ENCODE measurements at regions not wholly inside any gene's neighbourhood (a gene's known extent, or its start where the extent isn't known, plus 50 kb on each side); places are given as distances from the start of the nearest gene placed in this dataset.

- no peaks in the 10 kb centered on the region for H3K4me1 Mint-ChIP-seq
- TF ChIP-seq SP1 (CRISPR knock-in tag; conservative IDR thresholded peaks at IDR 0.05): no peak
- TF ChIP-seq TEAD4 (CRISPR knock-in tag; IDR thresholded peaks at IDR 0.05): no peak
- no peak for ATAC-seq
- H3K9me3 Mint-ChIP-seq: no peaks in the 10 kb centered on the region
- H3K27ac Mint-ChIP-seq: no peak overlapping the region
- no peak overlapping the region for H3K4me3 Mint-ChIP-seq
- POLR2A ChIA-PET: no interaction called here
- H3K36me3 Mint-ChIP-seq: no peaks in the 10 kb centered on the region
- DNase-seq (ENCODE audit: low spot score): no peak
- CTCF ChIA-PET: no interaction called here
- no peaks in the 10 kb centered on the region for H3K27me3 Mint-ChIP-seq (ENCODE audit: low read depth)
Measured at GRCh38 chr1:221908573-221908972, 166.7 kb upstream of the DUSP10 start.

- Mint-ChIP-seq H3K9me3 (peaks cover 2% of the 10 kb centered on the region; the same call in 1 of the 2 replicates), H3K4me3 (no peak overlapping the region), H3K4me1 (no peaks in the 10 kb centered on the region), H3K36me3 (no peaks in the 10 kb centered on the region), H3K27ac (no peak overlapping the region), H3K27me3 (ENCODE audit: low read depth) (no peaks in the 10 kb centered on the region)
- POLR2A ChIA-PET: no interaction called here
- DNase-seq (ENCODE audit: low spot score) (no peak), ATAC-seq (no peak)
- TF ChIP-seq TCF7 (CRISPR knock-in tag; IDR thresholded peaks at IDR 0.05; ENCODE audit: low read depth): no peak
- TF ChIP-seq ZNF263 (CRISPR knock-in tag; IDR thresholded peaks at IDR 0.05; ENCODE audit: low read depth): no peak
- no peak for TF ChIP-seq ELF4 (CRISPR knock-in tag; IDR thresholded peaks at IDR 0.05; ENCODE audit: low read depth)
- no peak for TF ChIP-seq ZBTB21 (CRISPR knock-in tag; IDR thresholded peaks at IDR 0.05; ENCODE audit: borderline replicate concordance)
- TF ChIP-seq ZNF512 (CRISPR knock-in tag; IDR thresholded peaks at IDR 0.05; ENCODE audit: borderline replicate concordance): no peak
- TF ChIP-seq ARID4B (CRISPR knock-in tag; IDR thresholded peaks at IDR 0.05; ENCODE audit: borderline replicate concordance): no peak
- CTCF ChIA-PET: interaction anchor here (1.2 kb wide), 1 partner anchor 72 kb away, joined by 4 read pairs; no protein-coding TSS in a partner anchor
Measured at GRCh38 chr1:221907166-221907932, 165.5 kb upstream of the DUSP10 start.

- H3K27me3 Mint-ChIP-seq (ENCODE audit: low read depth): no peaks in the 10 kb centered on the region
- POLR2A ChIA-PET: no interaction called here
- CTCF ChIA-PET: no interaction called here
Measured at GRCh38 chr1:221905802-221906201, 163.9 kb upstream of the DUSP10 start.

More at GRCh38 chr1:221905802-221906201, 163.9 kb upstream of the DUSP10 start:
- Mint-ChIP-seq H3K27ac (no peak overlapping the region), H3K4me3 (no peak overlapping the region), H3K36me3 (no peaks in the 10 kb centered on the region), H3K4me1 (no peaks in the 10 kb centered on the region), H3K9me3 (peaks cover 4% of the 10 kb centered on the region; the same call in 1 of the 2 replicates)
- DNase-seq (ENCODE audit: low spot score): no peak
- TF ChIP-seq MXD4 (CRISPR knock-in tag; IDR thresholded peaks at IDR 0.05; ENCODE audit: borderline replicate concordance): no peak
- TF ChIP-seq CREM (CRISPR knock-in tag; IDR thresholded peaks at IDR 0.05): no peak
- no peak for TF ChIP-seq FOXP1 (CRISPR knock-in tag; IDR thresholded peaks at IDR 0.05; ENCODE audit: borderline replicate concordance)
- TF ChIP-seq ETV6 (CRISPR knock-in tag; IDR thresholded peaks at IDR 0.05): no peak
- TF ChIP-seq AFF4 (CRISPR knock-in tag; IDR thresholded peaks at IDR 0.05; ENCODE audit: borderline replicate concordance): no peak
- no peak for TF ChIP-seq HMGXB4 (CRISPR knock-in tag; IDR thresholded peaks at IDR 0.05)
- no peak for TF ChIP-seq E2F5 (CRISPR knock-in tag; IDR thresholded peaks at IDR 0.05)
- TF ChIP-seq ESRRA (CRISPR knock-in tag; IDR thresholded peaks at IDR 0.05; ENCODE audit: borderline replicate concordance): no peak
- no peak for TF ChIP-seq ATF3 (CRISPR knock-in tag; conservative IDR thresholded peaks at IDR 0.05)
- TF ChIP-seq NR1H2 (CRISPR knock-in tag; IDR thresholded peaks at IDR 0.05): no peak
- ATAC-seq: no peak

Data from WTC11 (cell line).